ENCODE measurements at regions not wholly inside any gene's neighbourhood (a gene's known extent, or its start where the extent isn't known, plus 50 kb on each side); places are given as distances from the start of the nearest gene placed in this dataset.
"Not testable (repeated sequence)": the region's sequence is repeated elsewhere in the genome, so short reads cannot be mapped to it uniquely, and the experiment has no call there.

DNA sequence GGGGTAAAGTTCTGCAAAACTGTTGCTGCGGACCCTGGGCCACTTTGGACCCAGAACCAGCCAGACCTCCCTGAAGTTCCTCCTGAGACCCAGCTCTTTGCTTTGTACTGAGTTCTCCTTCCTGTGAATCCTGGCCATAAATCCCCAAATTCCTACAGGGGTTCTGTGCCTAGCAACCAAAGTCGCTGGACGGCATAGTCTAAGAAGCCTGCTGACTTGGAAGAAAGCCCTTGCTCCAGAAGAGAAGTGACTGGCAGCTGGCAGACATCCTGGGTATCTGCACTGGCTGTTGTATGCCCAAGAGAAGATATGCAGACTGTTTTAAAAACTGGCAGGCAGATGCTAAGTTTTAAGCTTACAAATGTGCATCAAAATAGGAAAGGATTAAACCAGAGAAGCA, 99.9 kb upstream of the SLC24A4 start:
- no peak for ATAC-seq

DNA sequence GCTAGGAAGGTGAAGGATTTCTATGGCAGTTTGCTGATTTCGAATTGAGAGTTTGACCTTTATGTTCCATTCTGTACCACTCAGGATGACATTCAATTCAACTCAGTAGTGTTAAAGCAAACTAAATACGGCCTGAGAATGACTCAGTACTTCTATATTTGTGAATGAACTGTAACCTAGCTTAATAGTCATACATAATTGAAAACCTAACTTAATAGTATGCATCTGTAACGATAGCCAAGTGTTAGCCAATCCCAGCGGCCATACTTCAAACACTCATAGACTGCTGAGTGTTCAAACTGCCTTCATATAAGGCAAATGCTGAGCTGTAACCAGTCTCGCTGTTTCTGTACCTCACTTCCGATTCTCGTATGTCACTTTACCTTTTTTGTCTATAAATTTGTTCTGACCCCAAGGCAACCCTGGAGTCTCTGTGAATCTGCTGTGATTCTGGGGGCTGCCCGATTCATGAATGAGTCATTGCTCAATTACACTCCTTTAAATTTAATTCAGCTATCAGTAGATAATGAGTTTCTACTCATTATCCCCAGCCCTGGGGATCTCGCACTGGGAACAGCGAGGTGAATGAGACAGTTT, 98.5 kb upstream of the SLC24A4 start:
- peak in 1 of 2 donors; percentile 36 for ATAC-seq

DNA sequence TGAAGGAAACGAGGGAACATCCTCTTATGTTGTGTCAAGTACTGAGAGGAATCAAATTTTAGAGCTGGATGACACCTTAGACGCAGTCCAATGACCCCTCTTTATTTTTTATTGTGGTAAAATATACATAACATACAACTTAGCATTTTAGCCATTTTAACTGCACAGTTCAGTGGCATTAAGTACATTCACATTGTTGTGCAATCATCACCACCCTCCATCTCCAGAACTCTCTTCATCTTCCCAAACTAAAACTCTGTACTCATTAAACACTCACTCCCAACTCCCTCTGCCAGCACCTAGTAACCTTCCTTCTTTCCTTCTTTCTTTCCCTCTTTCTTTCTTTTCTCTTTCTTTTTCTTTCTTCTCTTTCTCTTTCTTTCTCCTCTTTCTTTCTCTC, 97.2 kb upstream of the SLC24A4 start:
- no peak for ATAC-seq

DNA sequence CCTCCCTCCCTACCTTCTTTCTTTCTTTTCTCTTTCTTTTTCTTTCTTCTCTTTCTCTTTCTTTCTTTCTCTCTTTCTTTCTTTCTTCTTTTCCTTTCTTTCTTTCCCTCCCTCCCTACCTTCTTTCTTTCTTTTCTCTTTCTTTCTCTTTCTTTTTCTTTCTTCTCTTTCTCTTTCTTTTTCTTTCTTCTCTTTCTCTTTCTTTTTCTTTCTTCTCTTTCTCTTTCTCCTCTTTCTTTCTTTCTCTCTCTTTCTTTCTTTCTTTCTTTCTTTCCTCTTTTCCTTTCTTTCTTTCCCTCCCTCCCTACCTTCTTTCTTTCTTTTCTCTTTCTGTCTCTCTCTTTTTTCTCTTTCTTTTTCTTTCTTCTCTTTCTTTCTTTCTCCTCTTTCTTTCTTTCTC, 96.8 kb upstream of the SLC24A4 start:
- not testable (repeated sequence) for ATAC-seq

DNA sequence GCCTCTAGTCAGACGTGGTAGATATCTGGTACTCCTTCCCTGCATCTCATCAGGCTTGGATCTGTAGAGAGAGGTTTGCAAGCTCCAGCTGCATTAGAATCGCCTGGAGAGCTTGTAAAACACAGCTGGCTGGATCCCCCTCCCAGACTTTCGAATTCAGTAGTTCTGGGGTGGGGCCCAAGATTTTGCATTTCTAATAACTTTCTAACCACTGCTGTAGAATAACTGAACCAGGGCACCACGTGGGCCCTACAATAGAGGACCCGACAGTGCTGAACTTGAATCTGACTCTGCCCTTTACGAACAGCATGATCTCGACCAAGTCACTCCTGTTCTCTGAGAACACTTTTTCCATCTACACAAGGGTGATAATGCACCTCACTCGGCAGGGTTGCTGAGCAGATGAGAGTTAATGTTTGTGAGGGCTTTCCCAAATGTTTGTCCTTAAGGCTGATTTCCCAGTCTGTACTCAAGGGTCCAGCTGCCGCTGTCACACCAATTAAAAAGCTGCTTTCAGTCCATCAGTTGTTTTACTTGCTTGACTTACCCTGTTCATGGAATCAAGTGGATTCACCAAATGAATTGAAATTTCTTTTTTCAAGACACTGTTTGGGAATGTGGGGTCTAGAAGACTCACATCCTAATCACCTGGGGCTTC, 86.6 kb upstream of the SLC24A4 start:
- no peak for ATAC-seq

DNA sequence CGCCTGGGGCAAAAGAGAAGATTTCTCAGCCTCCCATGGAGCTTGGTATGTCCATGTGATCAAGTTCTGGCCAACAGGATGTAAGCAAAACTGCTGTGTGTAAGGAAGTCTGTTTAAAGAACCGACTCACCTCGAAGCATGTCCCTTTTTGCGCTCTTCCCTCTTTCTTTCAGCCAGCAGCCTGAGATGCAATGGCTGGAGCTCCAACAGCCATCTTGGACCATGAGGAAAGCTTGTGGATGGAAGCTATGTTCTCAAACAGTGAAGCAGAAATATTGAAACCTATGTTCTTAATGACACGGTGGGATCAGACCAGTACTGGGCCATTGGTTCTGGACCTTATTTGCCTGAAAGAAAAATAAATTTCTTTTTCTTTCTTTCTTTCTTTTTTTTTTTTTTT, 82.3 kb upstream of the SLC24A4 start:
- ATAC-seq = no peak

DNA sequence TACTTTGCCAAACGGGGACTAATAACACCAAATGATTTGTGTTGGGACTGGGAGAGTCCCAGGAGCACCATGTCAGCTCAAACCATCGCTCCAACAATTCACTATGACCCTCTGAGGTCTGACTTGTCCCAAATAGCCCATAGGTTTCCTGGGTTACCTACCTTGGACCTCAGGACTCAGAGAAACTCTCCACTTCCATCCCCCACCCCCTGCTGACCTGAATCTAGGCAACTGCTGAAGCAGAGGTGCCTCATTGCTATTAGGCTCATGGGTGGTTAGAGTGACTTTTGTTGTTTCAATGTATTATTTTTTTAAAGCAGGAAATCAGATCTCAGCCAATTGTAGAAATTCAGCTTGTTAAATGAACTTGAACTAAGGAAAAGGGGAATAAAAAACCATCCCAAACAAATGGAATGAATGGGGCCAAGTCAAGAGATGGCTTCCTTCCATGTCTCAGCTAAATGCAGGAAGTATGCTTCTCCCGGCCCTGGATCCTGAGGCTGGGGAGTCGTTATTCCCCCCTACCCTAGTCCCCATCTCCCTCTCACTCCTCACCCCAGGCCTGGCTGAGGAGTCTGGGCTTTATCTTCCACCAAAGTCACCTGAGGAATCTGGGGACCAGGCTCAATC, 80.9 kb upstream of the SLC24A4 start:
- no peak for ATAC-seq

DNA sequence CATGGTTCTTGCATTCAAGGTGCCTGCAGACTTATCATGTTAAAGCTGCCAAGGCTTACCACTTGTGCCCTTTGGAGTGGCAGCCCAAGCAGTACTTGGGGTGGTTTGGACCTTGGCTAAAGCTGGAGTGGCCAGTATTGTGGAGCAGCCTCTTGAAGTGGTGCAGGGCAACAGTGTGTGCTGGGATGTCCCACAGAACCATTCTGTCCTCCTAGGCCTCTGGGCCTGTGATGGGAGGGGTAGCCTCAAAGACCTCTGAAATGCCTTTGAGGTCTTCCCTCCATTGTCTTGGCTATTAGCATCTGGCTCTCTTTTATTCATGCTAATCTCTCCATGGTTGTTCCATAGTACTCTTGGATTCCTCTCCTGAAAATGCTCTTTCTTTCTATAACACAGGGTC, 78.2 kb upstream of the SLC24A4 start:
- ATAC-seq = no peak

DNA sequence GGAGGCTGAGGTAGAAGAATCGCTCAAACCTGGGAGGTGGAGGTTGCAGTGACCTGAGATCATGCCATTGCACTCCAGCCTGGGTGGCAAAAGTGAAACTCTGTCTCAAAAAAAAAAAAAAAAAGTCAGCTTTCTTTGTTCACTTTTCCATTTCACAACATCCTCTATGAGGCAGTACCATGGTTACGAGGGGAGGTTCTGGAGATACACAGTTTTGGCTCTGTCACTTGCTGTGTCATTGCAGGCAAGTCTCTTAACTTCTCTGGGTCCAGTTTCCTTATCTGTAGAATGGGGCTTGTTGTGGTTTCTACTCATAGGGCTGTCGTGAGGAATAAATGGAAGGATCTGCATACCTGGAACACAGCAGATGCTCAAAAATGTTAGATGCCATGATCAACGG, 75.6 kb upstream of the SLC24A4 start:
- ATAC-seq = no peak

DNA sequence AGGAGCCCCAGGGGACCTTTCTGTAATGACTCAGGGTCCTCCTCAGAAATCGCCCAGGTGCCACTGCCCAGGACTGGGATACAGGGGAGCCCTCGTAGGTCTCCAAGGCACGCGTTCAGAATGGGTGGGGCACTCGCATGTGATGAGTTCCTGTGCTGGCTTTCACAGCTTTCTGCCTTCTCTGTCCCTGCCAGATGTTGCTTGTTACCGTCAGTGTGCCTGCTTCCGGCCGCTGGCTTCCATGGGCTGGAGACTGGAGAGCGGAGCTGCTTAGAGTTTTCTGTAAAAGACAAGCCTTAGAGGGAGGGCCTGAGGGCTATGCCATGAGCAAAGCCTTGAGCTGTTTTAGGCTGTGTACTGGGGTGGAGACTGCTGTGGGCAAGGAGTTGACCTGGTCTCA, 75.0 kb upstream of the SLC24A4 start:
- ATAC-seq = no peak

DNA sequence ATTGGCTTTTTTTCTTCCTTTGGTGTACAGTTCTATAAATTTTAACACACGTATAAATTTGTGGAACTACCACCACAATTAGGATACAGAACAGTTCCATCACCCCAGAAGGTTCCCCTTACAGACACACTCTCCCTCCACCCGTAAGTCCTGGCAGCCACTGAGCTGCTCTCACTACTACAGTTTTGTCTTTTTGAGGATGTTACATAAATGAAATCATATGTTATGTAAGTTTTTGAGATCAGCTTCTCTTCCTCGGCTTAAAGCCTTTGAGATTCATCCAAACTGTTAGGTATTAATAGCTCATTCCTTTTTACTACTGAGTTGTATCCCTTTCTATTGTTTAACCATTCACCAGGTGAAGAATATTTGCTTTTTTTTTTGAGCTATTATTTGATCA, 74.3 kb upstream of the SLC24A4 start:
- ATAC-seq = no peak

DNA sequence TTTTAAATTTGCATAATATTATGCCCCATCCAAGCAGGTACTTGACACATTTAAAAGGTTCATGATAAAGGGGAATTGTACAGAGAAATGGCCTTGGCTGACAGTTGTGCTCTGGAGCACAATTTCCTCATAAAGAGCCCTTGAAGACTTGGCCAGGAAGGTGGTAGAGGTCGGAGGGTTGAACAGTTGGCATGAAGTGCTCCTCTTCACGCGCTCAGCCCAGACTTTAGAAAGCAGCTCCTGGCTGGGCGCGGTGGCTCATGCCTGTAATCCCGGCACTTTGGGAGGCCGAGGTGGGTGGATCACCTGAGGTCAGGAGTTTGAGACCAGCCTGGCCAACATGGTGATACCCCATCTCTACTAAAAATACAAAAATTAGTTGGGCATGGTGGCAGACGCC, 72.6 kb upstream of the SLC24A4 start:
- ATAC-seq = not testable (repeated sequence)

DNA sequence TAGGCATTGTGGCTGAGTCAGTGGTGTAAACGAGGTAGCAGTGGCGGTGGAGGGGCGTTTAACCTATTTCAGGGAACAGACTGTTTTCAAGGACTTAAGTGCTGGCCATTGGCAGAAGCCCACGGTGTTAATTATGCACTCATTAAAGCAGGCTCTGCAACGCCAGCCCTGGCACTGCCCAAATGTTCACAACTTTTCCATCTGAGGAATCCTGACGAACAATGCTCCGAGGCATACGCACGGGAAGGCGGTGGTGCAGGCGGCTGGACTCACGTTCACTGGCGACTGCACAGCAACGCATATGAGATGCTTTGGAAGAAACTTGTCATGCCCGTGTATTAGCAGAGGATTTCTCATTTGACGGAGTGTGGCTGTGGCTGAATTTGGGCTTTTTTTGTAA, 70.6 kb upstream of the SLC24A4 start:
- no peak for ATAC-seq

DNA sequence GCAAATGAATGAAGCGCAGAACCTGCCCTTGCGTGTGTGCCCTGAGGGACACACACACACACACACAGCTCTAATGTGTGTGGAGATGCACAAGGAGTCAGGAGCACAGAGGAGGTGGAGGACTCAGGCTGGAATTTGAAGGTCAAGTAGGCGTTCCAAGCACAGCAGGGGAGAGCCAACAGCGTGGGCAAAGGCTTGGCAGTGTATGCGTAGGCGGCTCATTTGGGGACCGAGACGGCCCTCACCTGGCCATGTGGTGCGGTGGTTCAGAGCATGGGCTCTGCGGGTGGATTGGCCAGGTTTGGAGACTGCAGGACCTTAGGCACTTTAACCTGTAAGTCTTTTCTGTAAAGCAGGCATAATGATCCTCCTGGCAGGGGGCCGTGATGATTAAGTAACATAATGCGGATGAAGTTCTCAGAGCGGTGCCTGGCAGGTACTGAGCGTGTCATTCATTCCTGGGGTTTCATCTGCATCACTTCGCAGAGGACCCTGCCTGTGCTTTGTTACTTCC, 69.5 kb upstream of the SLC24A4 start:
- peak in 1 of 2 donors; percentile 9 for ATAC-seq

DNA sequence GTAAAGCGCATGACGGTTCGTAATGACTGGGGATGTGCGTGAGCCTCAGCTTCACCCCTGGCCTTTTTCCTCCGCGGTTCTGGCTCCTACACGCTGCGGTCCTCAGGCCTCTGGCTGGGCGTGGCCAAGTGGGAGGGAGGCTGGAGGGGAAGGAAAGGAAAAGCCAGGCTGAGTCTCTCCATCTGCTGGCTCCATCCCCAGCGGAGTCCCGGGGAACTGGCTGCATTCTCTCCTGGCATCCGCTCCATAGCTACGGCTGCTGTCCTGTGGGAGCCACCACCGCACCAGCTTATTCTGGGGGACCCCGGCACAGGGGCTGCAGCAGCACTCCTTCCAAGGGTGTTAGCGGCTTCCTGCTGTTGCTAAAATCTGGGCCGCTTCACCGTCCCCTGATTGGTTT, 68.2 kb upstream of the SLC24A4 start:
- no peak for ATAC-seq

DNA sequence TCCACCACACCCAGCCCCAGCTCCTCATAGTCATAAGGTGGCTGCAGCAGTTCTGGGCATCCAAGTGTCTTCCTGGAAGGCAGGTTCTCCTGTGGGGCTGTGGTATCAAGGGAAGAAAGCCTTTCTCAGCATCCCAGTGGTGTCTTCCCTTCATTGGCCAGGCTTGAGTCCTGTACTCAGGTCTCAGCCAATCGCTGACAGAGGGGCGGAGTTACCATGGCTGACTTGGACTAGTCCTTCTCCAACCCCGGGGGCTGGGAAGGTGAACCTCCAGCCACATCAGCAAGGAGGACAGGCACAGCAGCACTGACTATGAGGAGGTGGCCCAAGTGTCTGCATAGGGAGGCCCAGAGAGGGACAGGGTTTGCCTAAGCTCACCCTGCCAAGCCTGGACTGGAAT, 64.0 kb upstream of the SLC24A4 start:
- ATAC-seq = no peak

DNA sequence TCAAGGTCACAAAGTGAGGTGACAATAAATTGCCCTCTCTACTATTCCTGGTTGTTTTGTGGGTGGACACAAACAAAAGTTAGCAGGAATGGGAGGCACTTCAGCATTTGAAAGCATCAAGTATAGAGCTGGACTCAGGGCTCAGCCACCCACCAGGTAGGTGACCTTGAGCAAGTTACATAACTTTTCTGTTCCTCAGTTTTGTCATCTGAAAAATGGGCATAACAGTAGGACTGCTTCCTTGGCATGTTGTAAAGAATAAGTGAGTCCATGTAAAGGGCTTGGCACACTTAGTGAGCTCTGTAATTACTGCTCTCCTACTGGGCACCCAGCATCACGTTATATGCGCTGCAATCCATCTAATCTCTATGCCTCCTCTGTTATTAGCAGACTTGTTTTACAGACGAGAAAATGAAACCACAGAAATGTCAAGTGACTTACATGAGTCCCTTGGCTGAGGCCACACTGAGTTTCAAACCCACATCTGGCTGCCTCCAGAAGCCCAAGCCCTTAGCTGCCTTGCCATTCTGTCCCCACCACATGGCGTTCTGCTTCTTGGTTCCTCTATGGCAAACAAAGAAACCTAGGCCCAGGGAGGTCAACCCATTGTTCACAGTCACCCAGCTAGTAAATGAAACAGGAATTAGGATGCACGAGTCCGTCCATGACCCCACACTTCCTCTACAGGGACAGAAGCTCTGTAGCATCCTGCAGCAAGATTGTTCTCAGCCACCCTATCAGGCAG, 63.2 kb upstream of the SLC24A4 start:
- ATAC-seq = peak; percentile 34 to 51

DNA sequence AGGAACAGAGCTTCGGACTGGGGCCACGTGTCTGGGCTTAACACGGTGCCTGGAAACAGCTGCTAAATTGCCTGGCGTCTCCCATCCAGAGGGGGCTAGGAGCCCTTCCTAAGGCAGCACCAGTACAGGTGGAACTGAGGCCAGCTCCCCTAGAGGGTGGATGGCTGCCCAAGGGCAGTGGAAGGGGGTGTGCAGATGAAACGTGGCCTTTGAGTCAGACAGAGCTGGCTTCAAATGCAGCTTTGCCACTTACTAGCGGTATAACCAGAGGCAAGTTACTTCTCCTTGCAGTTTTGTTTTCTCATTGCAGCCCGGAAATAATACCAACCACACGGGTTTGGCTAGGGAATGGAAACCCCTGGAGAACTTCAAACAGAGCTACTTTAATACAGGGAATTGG, 59.3 kb upstream of the SLC24A4 start:
- ATAC-seq = no peak

DNA sequence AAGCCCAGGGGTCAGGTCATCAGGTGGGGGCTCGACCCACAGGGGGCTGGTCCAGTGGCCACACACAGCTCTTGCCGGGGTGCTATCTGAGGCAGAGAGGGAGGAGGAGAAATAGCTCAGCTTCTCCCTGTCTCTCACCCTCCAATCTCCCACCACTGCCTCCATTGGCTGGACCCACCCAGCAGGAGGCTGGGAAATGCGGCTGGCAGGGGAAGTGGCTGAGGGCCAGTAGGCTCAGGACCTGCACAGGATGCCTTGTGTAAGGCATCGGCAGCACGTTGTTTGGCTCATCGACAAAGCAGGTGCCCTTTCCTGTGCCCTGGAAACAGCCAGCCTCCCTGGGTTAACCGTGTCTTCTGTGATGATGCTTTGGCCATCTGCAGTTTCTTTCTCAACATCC, 58.8 kb upstream of the SLC24A4 start:
- no peak for ATAC-seq

DNA sequence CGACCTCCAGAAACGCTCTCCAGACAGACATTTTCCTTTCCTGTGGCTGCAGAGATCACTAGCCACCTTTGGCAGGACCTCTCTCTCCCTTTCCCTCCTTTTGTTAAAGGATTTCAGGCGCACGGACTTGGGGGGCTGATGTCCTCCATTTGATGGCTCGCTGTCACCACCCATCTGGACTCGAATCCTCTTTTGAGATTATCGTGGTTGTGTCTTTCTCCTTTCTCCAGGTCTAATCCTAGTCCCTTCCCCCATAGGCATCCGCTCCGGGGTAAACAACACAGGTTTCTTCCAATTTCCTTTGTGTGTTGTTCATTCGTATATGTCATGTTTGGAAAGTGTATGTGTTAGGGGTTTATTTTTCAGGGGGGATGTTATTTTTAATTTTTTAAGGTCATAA, 56.7 kb upstream of the SLC24A4 start:
- ATAC-seq = no peak

Measured in activated CD4-positive, CD25-positive, alpha-beta regulatory T cell treated with anti-CD3 and anti-CD28 coated beads, Interleukin-2, amount 50 U/mL, for 24 hours (primary cell).